Hematopoietic multipotent progenitor cell (in vitro differentiated cells): ENCODE measurements at regions not wholly inside any gene's neighbourhood (a gene's known extent, or its start where the extent isn't known, plus 50 kb on each side); places are given as distances from the start of the nearest gene placed in this dataset.

Source experiments
- DNase-seq, 3 donors: peaks; one replicate each; pipeline ENCODE4 v3.0.0-alpha.2; 2011 to 2015; ENCODE audit warnings: low read depth in 2 of 3, low spot score in 2 of 3

GRCh38 chr17:77807051-77807745 lies 151.3 kb upstream of the TNRC6C start:
- no peak for DNase-seq

- DNase-seq = no peak
These were observed 150.6 kb upstream of the TNRC6C start for GRCh38 chr17:77807746-77808441.

- no peak for DNase-seq
These were observed 149.6 kb upstream of the TNRC6C start for GRCh38 chr17:77808686-77809425.

DNA sequence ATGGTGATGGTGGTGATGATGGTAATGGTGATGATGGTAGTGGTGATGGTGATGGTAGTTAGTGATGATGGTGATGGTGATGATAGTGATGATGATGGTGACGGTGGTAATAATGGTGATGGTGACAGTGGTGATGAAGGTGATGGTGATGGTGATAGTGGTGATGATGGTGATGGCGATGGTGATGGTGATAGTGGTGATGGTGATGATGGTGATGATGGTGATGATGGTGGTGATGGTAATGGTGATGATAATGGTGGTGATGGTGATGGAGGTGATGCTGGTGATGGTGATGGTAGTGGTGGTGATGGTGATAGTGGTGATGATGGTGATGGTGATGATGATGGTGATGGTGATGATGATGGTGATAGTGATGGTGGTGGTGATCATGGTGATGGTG lies 148.7 kb upstream of the TNRC6C start:
- DNase-seq = no peak

DNA sequence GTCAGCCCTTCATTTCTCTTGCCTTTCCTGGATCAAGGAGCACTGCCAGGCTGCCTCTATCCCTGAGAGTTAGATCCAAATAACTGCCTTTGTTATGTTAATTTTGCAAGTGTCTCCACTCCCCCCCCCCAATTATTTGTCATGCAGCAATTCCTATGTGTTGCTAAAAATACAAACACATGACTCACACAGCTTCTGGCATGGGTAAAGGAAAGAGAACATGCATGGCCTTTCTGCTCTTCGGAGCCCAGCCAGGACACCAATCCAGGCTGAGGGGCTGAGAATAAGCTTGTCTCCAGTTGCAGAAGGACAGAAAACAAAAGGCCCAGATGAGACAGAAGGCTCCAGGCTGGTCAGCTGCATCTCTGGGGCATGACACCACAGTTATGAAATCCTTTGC lies 148.0 kb upstream of the TNRC6C start:
- no peak for DNase-seq

DNA sequence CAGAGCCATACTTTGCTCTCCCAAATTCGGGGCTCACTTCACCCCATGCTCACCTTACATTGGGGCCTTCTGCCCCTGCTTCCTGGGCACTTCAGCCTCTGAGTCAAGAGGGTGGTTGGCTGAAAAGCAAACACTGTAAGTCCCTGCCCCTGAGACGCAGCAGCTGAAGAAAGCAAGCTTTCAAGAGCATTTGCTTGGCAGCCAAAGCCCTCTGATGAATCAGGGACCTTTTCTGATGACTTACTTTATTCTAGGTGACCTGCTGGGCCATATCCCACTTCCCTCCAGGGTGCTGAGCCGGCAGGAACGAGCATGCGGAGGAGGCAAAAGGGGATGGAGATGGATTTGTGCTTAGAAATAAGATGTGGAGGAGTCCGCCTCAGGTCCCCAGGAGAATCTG lies 147.0 kb upstream of the TNRC6C start:
- DNase-seq = no peak

DNA sequence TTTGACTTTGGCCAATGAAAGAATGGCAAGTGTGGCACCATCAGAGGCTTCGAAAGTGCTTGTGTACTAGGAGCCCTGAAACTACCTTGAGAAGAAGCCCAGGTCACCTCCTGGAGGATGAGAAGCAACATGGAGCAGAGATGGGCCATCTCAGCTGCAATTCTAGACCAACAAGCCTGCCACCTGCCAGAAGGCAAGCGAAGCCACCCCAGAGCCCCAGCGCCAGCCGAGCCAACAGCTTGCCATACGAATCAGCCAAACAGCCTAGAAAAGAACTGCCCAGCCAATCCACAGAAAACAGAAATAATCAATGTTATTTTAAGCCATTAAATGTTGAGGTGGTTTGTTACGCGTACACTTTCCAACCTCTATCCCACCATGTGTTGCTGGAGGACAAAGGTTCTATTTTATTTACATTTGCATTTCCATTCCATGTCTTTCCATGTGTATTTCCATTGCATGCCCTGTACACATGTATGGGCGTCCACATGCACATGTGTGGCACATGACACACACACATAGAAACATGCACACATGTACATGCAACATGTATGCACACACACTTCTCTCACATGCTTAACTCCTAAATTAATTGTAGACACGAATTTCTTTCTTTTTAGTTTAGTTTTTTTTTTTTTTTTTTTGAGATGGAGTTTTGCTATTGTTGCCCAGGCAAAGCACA lies 144.3 kb upstream of the TNRC6C start:
- DNase-seq = no peak

- no peak for DNase-seq
These were observed 143.2 kb upstream of the TNRC6C start for GRCh38 chr17:77815127-77815905.

DNA sequence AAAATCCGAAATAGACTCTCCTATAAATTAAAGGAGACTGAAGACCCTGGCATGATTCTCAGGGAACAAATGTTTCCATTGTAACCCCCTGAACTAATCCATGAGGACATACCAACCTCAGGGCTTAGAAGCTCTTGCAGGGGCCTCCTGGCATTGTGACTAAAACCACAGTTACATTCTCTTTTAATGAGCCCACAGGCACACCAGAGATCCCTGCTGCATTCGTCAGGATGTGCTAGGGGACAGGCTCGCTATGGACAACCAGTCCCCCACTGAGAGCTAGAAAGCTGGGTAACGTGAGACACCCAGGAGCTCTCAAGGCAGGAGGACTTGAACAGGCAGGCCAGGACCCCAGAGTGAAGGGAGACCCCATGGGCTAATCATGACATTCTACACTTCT lies 140.6 kb upstream of the TNRC6C start:
- DNase-seq = no peak

DNA sequence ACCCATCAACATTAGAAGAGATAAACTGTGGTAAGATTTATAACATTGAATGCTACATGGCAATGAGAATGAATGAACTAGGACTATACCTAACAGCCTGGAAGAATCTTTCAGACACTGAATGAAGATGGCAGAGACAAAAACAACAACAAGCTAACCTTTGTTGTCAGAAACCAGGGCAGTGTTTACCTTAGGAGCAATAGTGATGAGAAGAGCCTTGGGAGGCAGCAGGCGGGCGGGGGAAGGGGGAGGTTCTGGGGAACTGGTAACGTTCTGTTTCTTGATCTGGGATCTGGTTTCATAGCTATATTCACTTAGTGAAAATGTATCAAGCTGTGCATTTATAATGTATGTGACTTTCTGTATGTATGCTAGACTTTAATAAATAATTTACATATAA lies 139.0 kb upstream of the TNRC6C start:
- no peak for DNase-seq

DNA sequence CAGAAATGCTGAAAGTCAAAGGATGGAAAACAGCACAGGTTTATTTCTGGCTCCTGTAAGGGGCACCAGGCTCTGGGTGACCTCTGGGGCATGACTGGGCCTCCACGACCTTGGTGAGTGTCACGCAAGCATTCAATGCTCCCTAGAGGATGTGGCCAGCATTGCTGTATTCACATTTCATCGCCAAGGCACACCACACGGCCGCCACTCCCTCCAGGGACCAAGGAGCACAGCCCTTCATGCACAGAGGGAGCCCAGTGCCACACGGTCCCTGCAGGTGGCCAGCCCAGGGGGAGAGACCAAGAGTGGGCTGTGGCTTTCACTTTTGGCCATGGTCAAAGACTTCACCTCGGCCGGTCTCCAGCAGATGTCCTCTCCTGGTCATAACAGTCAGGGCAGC lies 137.4 kb upstream of the TNRC6C start:
- DNase-seq = no peak

- DNase-seq = no peak
These were observed 136.0 kb upstream of the TNRC6C start for GRCh38 chr17:77822302-77823030.

DNA sequence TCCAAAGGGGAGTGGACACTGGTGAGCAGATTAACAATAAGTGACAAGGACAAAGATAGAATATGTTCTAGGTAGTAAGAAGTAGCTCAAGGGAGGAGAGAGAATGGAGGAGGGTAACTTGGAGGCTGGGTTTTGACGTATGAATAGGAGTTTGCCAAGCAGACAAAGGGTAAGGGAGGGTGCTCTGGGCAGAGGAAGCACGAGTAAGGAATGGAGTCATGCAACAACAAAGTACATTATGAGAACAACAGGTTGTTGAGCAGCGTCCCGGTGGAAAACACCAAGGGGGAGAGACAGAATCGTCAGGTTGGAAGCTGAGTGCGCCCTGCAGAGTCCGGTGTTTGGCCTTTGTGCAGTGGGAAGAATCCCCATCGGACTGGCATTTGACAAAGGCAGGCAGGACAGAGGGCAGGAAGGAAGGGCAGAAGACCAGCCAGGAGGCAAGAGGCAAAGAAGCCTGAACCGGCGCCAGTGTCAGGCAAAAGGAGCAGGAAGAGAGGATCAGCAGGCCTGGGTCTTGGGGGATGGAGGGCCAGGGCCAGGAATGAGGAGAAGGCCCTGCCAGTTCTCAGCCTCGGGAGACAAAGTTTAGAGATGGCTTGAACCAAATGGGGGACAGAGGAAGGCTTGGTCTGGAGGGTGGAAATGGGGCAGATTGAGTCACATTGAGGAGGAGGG lies 134.3 kb upstream of the TNRC6C start:
- DNase-seq = no peak

GRCh38 chr17:77824780-77825280 lies 133.7 kb upstream of the TNRC6C start:
- no peak for DNase-seq

DNA sequence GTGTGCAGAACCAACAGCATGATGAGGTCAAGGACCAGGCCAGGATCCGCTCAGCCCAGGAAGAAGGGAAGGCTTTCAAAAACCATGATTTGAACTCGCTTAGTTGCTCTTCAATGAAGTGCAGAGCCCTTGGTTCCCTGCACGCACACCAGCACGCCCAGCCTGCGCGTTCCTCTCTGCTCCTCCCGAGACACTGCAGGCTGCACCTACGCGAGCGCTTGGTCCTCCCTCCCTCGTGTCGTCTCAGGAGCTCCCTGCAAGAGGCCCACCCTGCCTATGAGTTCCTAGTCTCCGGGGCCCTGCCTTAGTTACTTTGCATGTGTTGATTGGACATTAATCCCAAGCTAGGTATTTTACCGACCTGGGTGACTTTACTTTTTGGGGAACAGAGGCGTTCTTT lies 132.9 kb upstream of the TNRC6C start:
- DNase-seq = no peak

GRCh38 chr17:77826132-77826873 lies 132.2 kb upstream of the TNRC6C start:
- DNase-seq = no peak

- DNase-seq = no peak
These were observed 131.5 kb upstream of the TNRC6C start for GRCh38 chr17:77827039-77827438.

DNA sequence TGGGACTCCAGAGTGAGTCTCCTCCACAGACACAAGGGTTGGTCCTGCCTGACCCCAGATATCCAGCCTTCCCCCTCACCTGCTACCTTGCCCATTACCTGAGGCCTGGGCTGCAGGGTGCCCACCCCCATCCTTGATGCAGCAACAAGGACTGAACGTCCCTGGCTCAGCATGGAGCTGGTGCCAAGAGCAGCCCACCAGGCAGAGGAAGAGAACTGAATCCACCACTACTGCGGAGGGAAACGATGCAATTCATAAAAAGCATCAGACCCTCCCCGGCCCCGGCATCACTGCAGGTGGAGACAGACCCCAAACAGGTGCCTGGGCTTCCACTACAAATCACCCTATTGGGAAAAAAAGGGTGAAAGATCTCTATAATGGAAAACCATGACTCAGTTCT lies 131.0 kb upstream of the TNRC6C start:
- no peak for DNase-seq
